HepG2 (cell line): ENCODE measurements at regions not wholly inside any gene's neighbourhood (a gene's known extent, or its start where the extent isn't known, plus 50 kb on each side); places are given as distances from the start of the nearest gene placed in this dataset.

Experiments used
- ATAC-seq: fragments of 200-7000 bp; cut with Tn5 transposase; 3 replicates; pipeline ENCODE4 v1.9.1; 2020; ENCODE audit warnings: mild to moderate bottlenecking, moderate library complexity
- BruUV-seq: library from RNA; stranded (reverse); fragments of 400-500 nt; replicated peaks from 2 replicates; lab custom pipeline; 2021; lab: Mats Ljungman, UMichigan
- CTCF ChIA-PET: fragments of 300-600 bp; formaldehyde crosslinking; extraction: SDS; loops from one replicate; lab custom pipeline; 2021; ENCODE audit warnings: low total read pairs, inconsistent platforms, low intra/inter-chr PET ratio; lab: Yijun Ruan, JAX
- POLR2A ChIA-PET: fragments of 350-600 bp; sonication (Branson Sonifier 250); formaldehyde crosslinking; loops from one replicate; lab custom pipeline; 2020; ENCODE audit warnings: antibody characterized with exemption, inconsistent platforms; lab: Yijun Ruan, JAX
- DNase-seq: peaks from one replicate; pipeline ENCODE4 v3.0.0-alpha.2; 2015; ENCODE audit warnings: low spot score
- FAIRE-seq: peaks from 3 replicates; lab custom pipeline; 2011; peaks lifted over from hg19 to GRCh38; lab: Jason Lieb, UNC
- H2AFZ ChIP-seq: one replicate; pipeline ENCODE4 v1.6.1; 2011; ENCODE audit warnings: low read length, inconsistent platforms
- H3K27ac ChIP-seq: fragments of 300-600 bp; 3 replicates; pipeline ENCODE4 v1.8.0; 2011; ENCODE audit warnings: mixed run types, mild to moderate bottlenecking, mixed read lengths, low read length, inconsistent platforms; ENCODE audit not compliant: insufficient read depth; ENCODE audit errors: extremely low read length
- H3K27me3 ChIP-seq, 2 experiments: fragments of 200-600 bp in 1 of 2; 2 replicates in 1 of 2; 3 replicates in 1 of 2; pipeline versions ENCODE4 v1.6.0 to v1.8.0; 2011; ENCODE audit warnings: low read length in 2 of 2, mild to moderate bottlenecking in 2 of 2, moderate library complexity in 2 of 2, inconsistent platforms in 1 of 2; ENCODE audit not compliant: insufficient read depth in 2 of 2, control insufficient read depth in 1 of 2
- H3K36me3 ChIP-seq, 2 experiments: fragments of 200-600 bp in 1 of 2; replicated peaks in 1 of 2; 2 replicates in 1 of 2; 3 replicates in 1 of 2; pipeline versions ENCODE4 v1.5.1 to v1.8.0; 2011; ENCODE audit warnings: low read length in 2 of 2, inconsistent platforms in 1 of 2; ENCODE audit not compliant: insufficient read depth in 2 of 2, control insufficient read depth in 1 of 2
- H3K4me1 ChIP-seq: 2 replicates; pipeline ENCODE4 v1.5.1; 2012; ENCODE audit warnings: low read length, inconsistent platforms; ENCODE audit not compliant: insufficient read depth
- H3K4me2 ChIP-seq: 2 replicates; pipeline ENCODE4 v1.6.0; 2011; ENCODE audit warnings: low read depth, low read length, inconsistent platforms
- H3K4me3 ChIP-seq, 3 experiments: fragments of 200-600 bp in 1 of 3; sonication (generic), shearing (Covaris generic) in 1 of 3; replicated peaks in 1 of 3; 2 replicates each; pipeline ENCODE4 v1.5.1; 2011 to 2016; ENCODE audit warnings: low read length in 3 of 3, inconsistent platforms in 2 of 3, low read depth in 2 of 3, mild to moderate bottlenecking in 2 of 3, control low read depth in 1 of 3, mixed read lengths in 1 of 3; ENCODE audit not compliant: insufficient read depth in 1 of 3
- H3K79me2 ChIP-seq: one replicate; pipeline ENCODE4 v1.6.1; 2011; ENCODE audit warnings: low read length, inconsistent platforms; ENCODE audit not compliant: insufficient read depth
- H3K9ac ChIP-seq: 2 replicates; pipeline ENCODE4 v1.6.0; 2011; ENCODE audit warnings: mild to moderate bottlenecking, low read depth, low read length, inconsistent platforms; ENCODE audit not compliant: insufficient read depth
- H3K9me3 ChIP-seq: 2 replicates; pipeline ENCODE4 v1.5.1; 2012; ENCODE audit warnings: mild to moderate bottlenecking, low read length
- H4K20me1 ChIP-seq: 2 replicates; pipeline ENCODE4 v1.6.0; 2011; ENCODE audit warnings: inconsistent platforms, mild to moderate bottlenecking, low read length, moderate library complexity; ENCODE audit not compliant: insufficient read depth
- CAMTA2 ChIP-seq: sonication (generic); formaldehyde crosslinking; IDR thresholded peaks from 2 replicates; pipeline ENCODE4 v1.4.0; 2020; ENCODE audit warnings: mild to moderate bottlenecking, missing genetic modification reagents, borderline replicate concordance
- CHD4 ChIP-seq: fragments of 200-600 bp; sonication (generic); IDR thresholded peaks from 2 replicates; pipeline ENCODE4 v1.7.0; 2017; ENCODE audit warnings: mild to moderate bottlenecking, low read length, borderline replicate concordance
- ETV6 ChIP-seq: sonication (generic); formaldehyde crosslinking; conservative IDR thresholded peaks from 2 replicates; pipeline ENCODE4 v1.4.0; 2020; ENCODE audit warnings: missing genetic modification reagents
- KMT2A ChIP-seq: sonication (generic); formaldehyde crosslinking; IDR thresholded peaks from 2 replicates; pipeline ENCODE4 v1.4.0; 2020; ENCODE audit warnings: missing genetic modification reagents
- PRDM4 ChIP-seq: sonication (generic); formaldehyde crosslinking; IDR thresholded peaks from 2 replicates; pipeline ENCODE4 v1.9.0; 2021; ENCODE audit warnings: missing genetic modification reagents, borderline replicate concordance
- TIGD3 ChIP-seq: sonication (generic); formaldehyde crosslinking; IDR thresholded peaks from 2 replicates; pipeline ENCODE4 v1.5.1; 2020; ENCODE audit warnings: mild to moderate bottlenecking, missing genetic modification reagents, borderline replicate concordance
- ZFP1 ChIP-seq: IDR thresholded peaks from 2 replicates; pipeline ENCODE4 v1.6.1; 2016
- ZFP91 ChIP-seq: sonication (generic); formaldehyde crosslinking; IDR thresholded peaks from 2 replicates; pipeline ENCODE4 v1.9.0; 2022; ENCODE audit warnings: missing genetic modification reagents, mild to moderate bottlenecking, borderline replicate concordance
- ZKSCAN1 ChIP-seq: fragments of 150-350 bp; IDR thresholded peaks from 2 replicates; pipeline ENCODE4 v1.6.1; 2014; ENCODE audit warnings: low read length
- ZNF18 ChIP-seq: sonication (generic); formaldehyde crosslinking; IDR thresholded peaks from 2 replicates; pipeline ENCODE4 v1.8.0; 2022; ENCODE audit warnings: mild to moderate bottlenecking, missing genetic modification reagents; ENCODE audit not compliant: insufficient replicate concordance
- ZNF720 ChIP-seq: sonication (generic); formaldehyde crosslinking; IDR thresholded peaks from 2 replicates; pipeline ENCODE4 v1.4.0; 2020; ENCODE audit warnings: missing genetic modification reagents
- ZNF816 ChIP-seq: sonication (generic); formaldehyde crosslinking; IDR thresholded peaks from 2 replicates; pipeline ENCODE4 v1.8.0; 2022; ENCODE audit warnings: missing genetic modification reagents, mild to moderate bottlenecking, borderline replicate concordance
- WGBS: methylation state at CpG from one replicate; pipeline ENCODE4 v1.1.6; 2017; ENCODE audit warnings: low lambda C conversion rate; 5-methylcytosine and 5-hydroxymethylcytosine counted together
- in situ Hi-C: cut with HindIII; loops from 2 replicates; pipeline ENCODE4 v1.10.0; 2017; ENCODE audit warnings: low pct_unique_long_range_greater_than_20kb; ENCODE audit not compliant: extremely low pct_ligation_motif_present
- intact Hi-C: fragments of 100-400 bp; cut with micrococcal nuclease; formaldehyde crosslinking; loops from one replicate; pipeline ENCODE4 v1.10.0; 2022; ENCODE audit not compliant: unreplicated experiment

- ChIA-PET POLR2A (no interaction called here), CTCF (no interaction called here)
- intact Hi-C loops (no loop called here), in situ Hi-C loops (no loop called here)
- no peaks in the 10 kb centered on the region for H3K9me3 ChIP-seq
- WGBS: 31% methylated on average over 8 of the region's 8 CpGs
- no peak overlapping the region for H3K9ac ChIP-seq
- H4K20me1 ChIP-seq: no peaks in the 10 kb centered on the region
- H3K4me3 ChIP-seq: no peak overlapping the region
- FAIRE-seq (no peak), DNase-seq (no peak), ATAC-seq (no peak)
- BruUV-seq: no TSS peak
- H2AFZ ChIP-seq: no peak overlapping the region
- no peaks in the 10 kb centered on the region for H3K79me2 ChIP-seq
- peaks cover 0 to 6% of the 10 kb centered on the region in 2 experiments; a peak in 4 of 5 replicates for H3K27me3 ChIP-seq
- peaks cover 9% of the 10 kb centered on the region for H3K4me1 ChIP-seq
- H3K36me3 ChIP-seq: no peaks in the 10 kb centered on the region
- H3K27ac ChIP-seq: no peak overlapping the region
- TF ChIP-seq TIGD3 (CRISPR knock-in tag) (no peak), ZNF18 (CRISPR knock-in tag) (no peak)
- H3K4me2 ChIP-seq: no peak overlapping the region
Measured at GRCh38 chr6:13868236-13868635, 53.9 kb upstream of the MCUR1 start.

- Histone ChIP-seq H3K27ac (no peak overlapping the region), H4K20me1 (no peaks in the 10 kb centered on the region), H3K9me3 (no peaks in the 10 kb centered on the region), H3K4me3 (no peak overlapping the region), H3K4me1 (peaks cover 13% of the 10 kb centered on the region), H3K27me3 (no peaks in the 10 kb centered on the region; a peak in 1 of 5 replicates), H2AFZ (no peak overlapping the region), H3K4me2 (no peak overlapping the region), H3K9ac (no peak overlapping the region), H3K79me2 (no peaks in the 10 kb centered on the region), H3K36me3 (no peaks in the 10 kb centered on the region)
- intact Hi-C loops: no loop called here
- no peak for DNase-seq
- 49% methylated on average over 3 of the region's 3 CpGs for WGBS
- no peak for FAIRE-seq
- ChIA-PET CTCF (no interaction called here), POLR2A (interaction anchor here (0.5 kb wide), 1 partner anchor 21 kb away, joined by 4 read pairs; no protein-coding TSS in a partner anchor)
- no peak for ATAC-seq
- BruUV-seq: no TSS peak
- in situ Hi-C loops: no loop called here
- no peak for TF ChIP-seq ZNF720 (CRISPR knock-in tag)
- TF ChIP-seq CHD4: no peak
- TF ChIP-seq KMT2A (CRISPR knock-in tag): no peak
- no peak for TF ChIP-seq ZFP91 (CRISPR knock-in tag)
- no peak for TF ChIP-seq CAMTA2 (CRISPR knock-in tag)
- TF ChIP-seq ZFP1: no peak
- no peak for TF ChIP-seq ETV6 (CRISPR knock-in tag)
- TF ChIP-seq ZNF816 (CRISPR knock-in tag): no peak
- no peak for TF ChIP-seq ZKSCAN1
- no peak for TF ChIP-seq PRDM4 (CRISPR knock-in tag)
Measured at GRCh38 chr6:13866301-13866700, 51.9 kb upstream of the MCUR1 start.
